ENCODE measurements at regions not wholly inside any gene's neighbourhood (a gene's known extent, or its start where the extent isn't known, plus 50 kb on each side); places are given as distances from the start of the nearest gene placed in this dataset.
A peak's percentile ranks its signal among the peaks of the same experiment; 100 is the strongest.

DNA sequence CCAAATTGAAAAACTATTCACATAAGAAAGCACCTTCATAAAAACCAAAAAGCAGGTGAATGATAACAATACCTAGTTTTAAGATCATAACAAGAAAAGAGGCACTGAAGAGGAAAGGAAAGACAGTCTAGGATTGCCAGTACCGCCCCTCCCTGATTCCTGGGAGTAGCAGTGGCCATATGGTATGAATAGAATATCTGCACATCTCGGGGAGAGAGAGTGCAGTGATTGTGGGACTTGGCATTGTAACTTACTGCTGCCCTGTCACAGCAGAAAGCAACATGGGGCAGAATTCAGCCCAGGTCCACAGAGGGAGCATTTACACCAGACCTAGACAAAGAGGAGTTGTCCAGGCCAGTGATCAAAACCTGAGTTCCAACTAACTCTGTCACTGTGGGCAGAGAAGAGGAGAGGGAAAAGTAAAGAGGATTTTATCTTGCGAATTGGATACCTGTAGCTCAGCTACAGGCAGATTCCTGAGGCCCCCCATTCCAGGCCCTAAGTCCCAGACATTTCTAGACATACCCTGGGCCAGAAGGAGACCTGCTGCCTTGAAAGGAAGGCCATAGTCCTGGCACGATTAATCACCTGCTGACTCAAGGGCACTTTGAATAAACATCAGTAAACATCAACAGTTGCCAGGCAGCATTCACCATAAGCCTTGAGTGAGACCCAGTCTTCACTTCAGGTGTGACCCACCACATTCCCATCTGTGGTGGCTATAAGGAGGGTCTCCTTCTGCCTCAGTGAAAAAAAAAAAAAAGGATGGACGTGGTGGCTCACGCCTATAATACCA is 397.5 kb downstream of the TGFB2 start:
- no peak overlapping the region for H3K9ac ChIP-seq (ENCODE audit: insufficient read depth, low read length)
- no peak for TF ChIP-seq EZH2 (IDR thresholded peaks at IDR 0.05; ENCODE audit: low read length, missing control alignments)
- TF ChIP-seq, protein P1, sequence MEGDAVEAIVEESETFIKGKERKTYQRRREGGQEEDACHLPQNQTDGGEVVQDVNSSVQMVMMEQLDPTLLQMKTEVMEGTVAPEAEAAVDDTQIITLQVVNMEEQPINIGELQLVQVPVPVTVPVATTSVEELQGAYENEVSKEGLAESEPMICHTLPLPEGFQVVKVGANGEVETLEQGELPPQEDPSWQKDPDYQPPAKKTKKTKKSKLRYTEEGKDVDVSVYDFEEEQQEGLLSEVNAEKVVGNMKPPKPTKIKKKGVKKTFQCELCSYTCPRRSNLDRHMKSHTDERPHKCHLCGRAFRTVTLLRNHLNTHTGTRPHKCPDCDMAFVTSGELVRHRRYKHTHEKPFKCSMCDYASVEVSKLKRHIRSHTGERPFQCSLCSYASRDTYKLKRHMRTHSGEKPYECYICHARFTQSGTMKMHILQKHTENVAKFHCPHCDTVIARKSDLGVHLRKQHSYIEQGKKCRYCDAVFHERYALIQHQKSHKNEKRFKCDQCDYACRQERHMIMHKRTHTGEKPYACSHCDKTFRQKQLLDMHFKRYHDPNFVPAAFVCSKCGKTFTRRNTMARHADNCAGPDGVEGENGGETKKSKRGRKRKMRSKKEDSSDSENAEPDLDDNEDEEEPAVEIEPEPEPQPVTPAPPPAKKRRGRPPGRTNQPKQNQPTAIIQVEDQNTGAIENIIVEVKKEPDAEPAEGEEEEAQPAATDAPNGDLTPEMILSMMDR (conservative IDR thresholded peaks at IDR 0.05 in 1 of 2, IDR thresholded peaks at IDR 0.05 in 1 of 2; ENCODE audit: low read depth in 1 of 2, low read length in 2 of 2) = no peak
- no peaks in the 10 kb centered on the region for H3K9me3 ChIP-seq (ENCODE audit: control insufficient read depth, insufficient read depth, low read depth, low read length)
- H2AFZ ChIP-seq (ENCODE audit: low read length) = no peak overlapping the region
- H3K4me3 ChIP-seq (replicated peaks in 1 of 4; ENCODE audit: control extremely low read depth in 1 of 4, insufficient read depth in 1 of 4, low read depth in 3 of 4, low read length in 4 of 4) = no peak overlapping the region
- H4K20me1 ChIP-seq (ENCODE audit: control insufficient read depth, extremely low read depth, insufficient read depth, low read length) = no peaks in the 10 kb centered on the region
- H3K4me1 ChIP-seq (ENCODE audit: control insufficient read depth, extremely low read depth, insufficient read depth, low read length) = no peaks in the 10 kb centered on the region
- no peaks in the 10 kb centered on the region for H3K36me3 ChIP-seq (ENCODE audit: control insufficient read depth, insufficient read depth, low read length)
- no peak overlapping the region for H3K4me2 ChIP-seq (ENCODE audit: extremely low read depth, insufficient read depth, low read length)
- no peaks in the 10 kb centered on the region for H3K79me2 ChIP-seq (ENCODE audit: control insufficient read depth, insufficient read depth, low read length)
- H3K27ac ChIP-seq (ENCODE audit: insufficient read depth, low read length) = no peak overlapping the region
- no peaks in the 10 kb centered on the region for H3K27me3 ChIP-seq (ENCODE audit: control insufficient read depth, insufficient read depth, low read length)
- peak in 1 of 2 donors; percentile 10 for DNase-seq (ENCODE audit: low read depth in 2 of 2)

DNA sequence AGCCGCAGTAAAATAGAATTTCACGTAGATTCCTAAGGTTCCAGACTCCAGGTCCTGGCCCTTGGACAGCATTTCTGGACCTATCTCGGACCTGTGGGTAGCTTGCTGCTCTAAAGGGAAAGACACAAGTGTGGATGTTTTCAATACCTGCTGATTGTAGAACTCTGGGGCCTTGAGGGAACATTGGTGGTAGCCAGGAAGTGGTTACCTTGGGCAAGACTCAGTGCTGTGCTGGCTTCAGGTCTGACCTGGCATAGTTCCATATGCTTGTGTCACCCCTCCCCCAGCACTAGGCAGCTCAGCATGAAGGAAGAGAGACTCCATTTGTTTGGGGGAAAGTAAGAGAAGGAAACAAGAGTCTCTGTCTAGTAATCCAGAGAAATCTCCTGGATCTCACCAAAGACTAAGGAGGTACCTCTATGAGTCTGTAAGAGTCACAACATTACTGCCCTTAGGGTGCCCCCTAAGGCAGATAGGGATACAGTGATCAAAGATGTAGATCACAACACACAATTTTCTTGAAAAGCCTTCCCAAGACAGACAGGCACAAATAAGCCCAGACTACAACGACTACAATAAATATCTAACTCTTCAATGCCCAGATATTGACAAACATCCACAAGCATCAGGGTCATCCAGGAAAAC is 398.8 kb downstream of the TGFB2 start:
- no peaks in the 10 kb centered on the region for H3K36me3 ChIP-seq (ENCODE audit: control insufficient read depth, insufficient read depth, low read length)
- no peaks in the 10 kb centered on the region for H3K4me1 ChIP-seq (ENCODE audit: control insufficient read depth, extremely low read depth, insufficient read depth, low read length)
- no peak overlapping the region for H2AFZ ChIP-seq (ENCODE audit: low read length)
- no peaks in the 10 kb centered on the region for H4K20me1 ChIP-seq (ENCODE audit: control insufficient read depth, extremely low read depth, insufficient read depth, low read length)
- no peak overlapping the region for H3K4me3 ChIP-seq (replicated peaks in 1 of 4; ENCODE audit: control extremely low read depth in 1 of 4, insufficient read depth in 1 of 4, low read depth in 3 of 4, low read length in 4 of 4)
- H3K9ac ChIP-seq (ENCODE audit: insufficient read depth, low read length) = no peak overlapping the region
- no peak overlapping the region for H3K27ac ChIP-seq (ENCODE audit: insufficient read depth, low read length)
- TF ChIP-seq, protein P1 (conservative IDR thresholded peaks at IDR 0.05 in 1 of 2, IDR thresholded peaks at IDR 0.05 in 1 of 2; ENCODE audit: low read depth in 1 of 2, low read length in 2 of 2) = no peak
- no peak for TF ChIP-seq EZH2 (IDR thresholded peaks at IDR 0.05; ENCODE audit: low read length, missing control alignments)
- DNase-seq (ENCODE audit: low read depth in 2 of 2) = no peak
- H3K9me3 ChIP-seq (ENCODE audit: control insufficient read depth, insufficient read depth, low read depth, low read length) = no peaks in the 10 kb centered on the region
- H3K27me3 ChIP-seq (ENCODE audit: control insufficient read depth, insufficient read depth, low read length) = no peaks in the 10 kb centered on the region
- no peak overlapping the region for H3K4me2 ChIP-seq (ENCODE audit: extremely low read depth, insufficient read depth, low read length)
- H3K79me2 ChIP-seq (ENCODE audit: control insufficient read depth, insufficient read depth, low read length) = no peaks in the 10 kb centered on the region

DNA sequence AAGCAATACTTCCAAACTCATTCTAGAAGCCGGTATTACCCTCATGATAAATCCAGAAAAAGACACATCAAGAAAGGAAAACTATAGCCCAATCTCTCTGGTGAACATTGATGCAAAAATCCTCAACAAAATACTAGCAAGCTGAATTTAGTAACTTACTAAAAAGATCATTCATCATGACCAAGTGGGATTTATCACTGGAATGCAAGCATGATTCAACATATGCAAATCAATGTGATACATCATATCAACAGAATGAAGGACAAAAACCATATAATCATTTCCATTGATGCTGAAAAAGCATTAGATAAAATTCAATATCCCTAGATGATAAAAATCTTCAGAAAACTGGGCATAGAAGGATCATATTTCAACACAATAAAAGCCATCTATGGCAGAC is 402.9 kb downstream of the TGFB2 start:
- Histone ChIP-seq H4K20me1 (ENCODE audit: control insufficient read depth, extremely low read depth, insufficient read depth, low read length) (no peaks in the 10 kb centered on the region), H2AFZ (ENCODE audit: low read length) (no peak overlapping the region), H3K4me2 (ENCODE audit: extremely low read depth, insufficient read depth, low read length) (no peak overlapping the region), H3K9me3 (ENCODE audit: control insufficient read depth, insufficient read depth, low read depth, low read length) (no peaks in the 10 kb centered on the region), H3K36me3 (ENCODE audit: control insufficient read depth, insufficient read depth, low read length) (no peaks in the 10 kb centered on the region), H3K27me3 (ENCODE audit: control insufficient read depth, insufficient read depth, low read length) (no peaks in the 10 kb centered on the region), H3K9ac (ENCODE audit: insufficient read depth, low read length) (no peak overlapping the region), H3K4me3 (replicated peaks in 1 of 4; ENCODE audit: control extremely low read depth in 1 of 4, insufficient read depth in 1 of 4, low read depth in 3 of 4, low read length in 4 of 4) (no peak overlapping the region), H3K27ac (ENCODE audit: insufficient read depth, low read length) (no peak overlapping the region), H3K4me1 (ENCODE audit: control insufficient read depth, extremely low read depth, insufficient read depth, low read length) (no peaks in the 10 kb centered on the region), H3K79me2 (ENCODE audit: control insufficient read depth, insufficient read depth, low read length) (no peaks in the 10 kb centered on the region)
- TF ChIP-seq, protein P1 (conservative IDR thresholded peaks at IDR 0.05 in 1 of 2, IDR thresholded peaks at IDR 0.05 in 1 of 2; ENCODE audit: low read depth in 1 of 2, low read length in 2 of 2) = no peak
- no peak for TF ChIP-seq EZH2 (IDR thresholded peaks at IDR 0.05; ENCODE audit: low read length, missing control alignments)
- peak in 1 of 2 donors; percentile 82 for DNase-seq (ENCODE audit: low read depth in 2 of 2)
